Suprapubic skin (tissue), 4 donors: ENCODE measurements at regions not wholly inside any gene's neighbourhood (a gene's known extent, or its start where the extent isn't known, plus 50 kb on each side); places are given as distances from the start of the nearest gene placed in this dataset.

ENCODE experiments used
- DNase-seq, 2 donors: peaks; one replicate each; pipeline ENCODE4 v3.0.0-alpha.2; 2019; ENCODE audit warnings: low spot score in 2 of 2
- H3K27ac ChIP-seq: fragments of 200-600 bp; sonication (generic); one replicate; pipeline ENCODE4 v1.5.1; 2019
- H3K27me3 ChIP-seq: fragments of 200-600 bp; sonication (generic); one replicate; pipeline ENCODE4 v1.5.1; 2019
- H3K36me3 ChIP-seq: fragments of 200-600 bp; sonication (generic); one replicate; pipeline ENCODE4 v1.5.1; 2019
- H3K4me1 ChIP-seq: fragments of 200-600 bp; sonication (generic); one replicate; pipeline ENCODE4 v1.5.1; 2019
- H3K4me3 ChIP-seq: fragments of 200-600 bp; sonication (generic); one replicate; pipeline ENCODE4 v1.5.1; 2019; ENCODE audit warnings: mild to moderate bottlenecking
- H3K9me3 ChIP-seq: fragments of 200-600 bp; sonication (generic); one replicate; pipeline ENCODE4 v1.5.1; 2019
- CTCF ChIP-seq, 2 donors: fragments of 200-600 bp in 1 of 2; fragments of 450-650 bp in 1 of 2; sonication (generic) in 1 of 2; IDR thresholded peaks; one replicate each; pipeline ENCODE4 v1.5.1; 2016 to 2019; ENCODE audit warnings: antibody characterized with exemption in 2 of 2, mild to moderate bottlenecking in 1 of 2, moderate library complexity in 1 of 2
- EP300 ChIP-seq: sonication (generic); formaldehyde crosslinking; IDR thresholded peaks from one replicate; pipeline ENCODE4 v1.6.1; 2017; ENCODE audit warnings: antibody characterized with exemption
- POLR2A ChIP-seq, 2 donors: fragments of 450-650 bp; IDR thresholded peaks; one replicate each; pipeline ENCODE4 v1.6.1; 2017; ENCODE audit warnings: antibody characterized with exemption in 2 of 2, mild to moderate bottlenecking in 2 of 2, moderate library complexity in 2 of 2
- POLR2AphosphoS5 ChIP-seq, 3 donors: sonication (generic); formaldehyde crosslinking; IDR thresholded peaks; one replicate each; pipeline ENCODE4 v1.6.1; 2017; ENCODE audit warnings: antibody characterized with exemption in 3 of 3
- WGBS: methylation state at CpG from one replicate; pipeline ENCODE4 v1.1.5; 2018; 5-methylcytosine and 5-hydroxymethylcytosine counted together

DNA sequence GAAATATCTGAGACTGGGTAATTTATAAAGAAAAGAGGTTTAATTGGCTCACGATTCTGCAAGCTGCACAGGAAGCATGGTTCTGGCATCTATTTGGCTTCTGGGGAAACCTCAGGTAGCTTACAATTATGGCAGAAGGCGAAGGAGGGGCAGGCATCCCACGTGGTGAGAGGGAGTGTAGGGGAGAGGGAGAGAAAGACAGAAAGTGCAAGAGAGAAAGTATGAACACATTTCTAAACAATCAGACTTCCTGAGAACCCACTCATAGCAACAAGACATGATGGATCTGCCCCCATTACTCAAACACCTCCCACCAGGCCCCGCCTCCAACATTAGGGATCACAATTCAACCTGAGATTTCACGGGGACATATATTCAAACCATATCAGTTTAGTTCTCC lies 107.4 kb downstream of the PERP start:
- Histone ChIP-seq H3K36me3 (no peaks in the 10 kb centered on the region), H3K4me3 (no peak overlapping the region), H3K9me3 (no peaks in the 10 kb centered on the region), H3K27ac (no peak overlapping the region), H3K27me3 (no peaks in the 10 kb centered on the region), H3K4me1 (peaks cover 4% of the 10 kb centered on the region)
- WGBS = 76% methylated on average over 5 of the region's 5 CpGs
- DNase-seq = no peak
- TF ChIP-seq POLR2AphosphoS5 (IDR thresholded peaks at IDR 0.05) (no peak), POLR2A (IDR thresholded peaks at IDR 0.05) (no peak), EP300 (no peak), CTCF (IDR thresholded peaks at IDR 0.05) (no peak)

GRCh38 chr6:138000941-138001340 lies 106.3 kb downstream of the PERP start:
- no peak overlapping the region for H3K4me3 ChIP-seq
- no peaks in the 10 kb centered on the region for H3K36me3 ChIP-seq
- no peak overlapping the region for H3K27ac ChIP-seq
- DNase-seq = no peak
- H3K4me1 ChIP-seq = peaks cover 4% of the 10 kb centered on the region
- H3K9me3 ChIP-seq = no peaks in the 10 kb centered on the region
- H3K27me3 ChIP-seq = no peaks in the 10 kb centered on the region
- no peak for TF ChIP-seq CTCF (IDR thresholded peaks at IDR 0.05)
- TF ChIP-seq EP300 = no peak
- TF ChIP-seq POLR2AphosphoS5 (IDR thresholded peaks at IDR 0.05) = no peak
- TF ChIP-seq POLR2A (IDR thresholded peaks at IDR 0.05) = no peak

- H3K27me3 ChIP-seq = no peaks in the 10 kb centered on the region
- H3K4me3 ChIP-seq = no peak overlapping the region
- 7% methylated on average over 6 of the region's 6 CpGs for WGBS
- H3K4me1 ChIP-seq = peaks cover 9% of the 10 kb centered on the region
- no peak for TF ChIP-seq POLR2A (IDR thresholded peaks at IDR 0.05)
- no peak for TF ChIP-seq EP300
- no peak for TF ChIP-seq POLR2AphosphoS5 (IDR thresholded peaks at IDR 0.05)
- TF ChIP-seq CTCF (IDR thresholded peaks at IDR 0.05) = peak; percentile 81
- DNase-seq = no peak
- no peak overlapping the region for H3K27ac ChIP-seq
- no peaks in the 10 kb centered on the region for H3K36me3 ChIP-seq
- H3K9me3 ChIP-seq = no peaks in the 10 kb centered on the region
Observed at GRCh38 chr6:138001750-138002349, 105.4 kb downstream of the PERP start.

DNA sequence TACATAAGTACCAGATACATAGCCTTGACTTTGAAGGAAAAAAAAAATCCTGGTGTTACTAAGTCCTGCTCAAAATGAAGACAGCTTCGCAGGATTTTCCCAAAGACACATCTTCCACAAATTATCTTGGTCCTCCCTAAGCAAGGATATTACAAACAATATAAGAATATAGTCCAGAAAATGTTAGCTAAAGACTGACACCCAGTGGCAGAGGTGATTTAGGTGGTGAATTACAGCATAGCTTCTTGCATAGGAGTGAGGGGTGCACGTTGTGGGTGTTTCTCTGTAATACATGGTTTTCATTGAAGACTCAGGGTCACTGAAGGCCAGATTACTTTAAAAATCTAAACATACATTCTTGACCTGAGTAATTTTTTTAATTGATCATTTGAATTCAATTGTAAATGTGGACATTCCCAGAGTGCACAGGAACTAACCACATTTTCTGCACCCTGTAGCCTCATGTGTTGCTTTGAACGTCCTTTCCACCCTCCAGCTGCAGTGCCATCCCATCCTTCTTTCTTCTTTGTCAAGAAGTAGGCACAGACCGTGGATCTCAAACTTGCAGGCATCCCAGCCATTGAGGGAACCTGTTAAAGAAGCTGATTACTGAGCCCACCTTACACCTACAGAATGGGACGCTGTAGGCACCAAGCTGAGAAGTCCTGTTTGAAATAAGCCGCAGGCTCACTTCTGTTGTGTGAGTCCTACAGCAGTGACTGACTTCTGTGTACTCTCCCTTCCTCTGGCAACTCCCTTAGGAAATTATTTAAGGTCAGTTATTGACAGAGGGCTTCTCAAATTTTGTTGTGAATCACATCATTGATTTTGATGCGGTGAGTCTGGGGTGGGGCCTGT lies 102.6 kb downstream of the PERP start:
- Histone ChIP-seq H3K4me1 (peaks cover 15% of the 10 kb centered on the region), H3K4me3 (no peak overlapping the region), H3K36me3 (no peaks in the 10 kb centered on the region), H3K27ac (no peak overlapping the region), H3K27me3 (no peaks in the 10 kb centered on the region), H3K9me3 (no peaks in the 10 kb centered on the region)
- WGBS = 49% methylated on average over 7 of the region's 7 CpGs
- peak in 1 of 2 donors; percentile 27 for TF ChIP-seq CTCF (IDR thresholded peaks at IDR 0.05)
- no peak for TF ChIP-seq POLR2AphosphoS5 (IDR thresholded peaks at IDR 0.05)
- DNase-seq = no peak

DNA sequence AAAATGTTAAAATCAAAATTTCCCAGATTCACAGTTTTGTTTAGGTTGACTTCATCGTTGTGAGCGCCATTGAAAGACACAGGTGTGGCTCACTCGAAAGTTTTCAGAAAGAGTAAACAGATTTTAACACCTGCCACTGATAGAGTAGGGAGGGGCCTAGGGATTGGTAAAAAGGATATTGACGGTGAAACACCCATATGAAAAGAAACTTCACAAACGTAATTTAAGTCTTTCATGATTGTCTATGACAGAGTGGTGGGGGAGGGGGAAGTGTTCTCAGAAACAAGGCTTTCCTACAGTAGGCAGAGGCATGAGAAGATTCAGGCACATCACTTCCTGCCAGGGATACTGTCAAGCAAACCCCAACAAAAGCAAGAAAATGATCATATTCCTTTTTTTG lies 101.4 kb downstream of the PERP start:
- DNase-seq = no peak
- no peaks in the 10 kb centered on the region for H3K27me3 ChIP-seq
- no peaks in the 10 kb centered on the region for H3K9me3 ChIP-seq
- TF ChIP-seq CTCF (IDR thresholded peaks at IDR 0.05) = no peak
- no peak for TF ChIP-seq POLR2AphosphoS5 (IDR thresholded peaks at IDR 0.05)
- TF ChIP-seq EP300 = no peak
- no peak for TF ChIP-seq POLR2A (IDR thresholded peaks at IDR 0.05)
- H3K4me3 ChIP-seq = no peak overlapping the region
- WGBS = 73% methylated on average over 5 of the region's 5 CpGs
- no peaks in the 10 kb centered on the region for H3K36me3 ChIP-seq
- no peak overlapping the region for H3K27ac ChIP-seq
- H3K4me1 ChIP-seq = peaks cover 15% of the 10 kb centered on the region
